ENCODE measurements at regions not wholly inside any gene's neighbourhood (a gene's known extent, or its start where the extent isn't known, plus 50 kb on each side); places are given as distances from the start of the nearest gene placed in this dataset.

DNA sequence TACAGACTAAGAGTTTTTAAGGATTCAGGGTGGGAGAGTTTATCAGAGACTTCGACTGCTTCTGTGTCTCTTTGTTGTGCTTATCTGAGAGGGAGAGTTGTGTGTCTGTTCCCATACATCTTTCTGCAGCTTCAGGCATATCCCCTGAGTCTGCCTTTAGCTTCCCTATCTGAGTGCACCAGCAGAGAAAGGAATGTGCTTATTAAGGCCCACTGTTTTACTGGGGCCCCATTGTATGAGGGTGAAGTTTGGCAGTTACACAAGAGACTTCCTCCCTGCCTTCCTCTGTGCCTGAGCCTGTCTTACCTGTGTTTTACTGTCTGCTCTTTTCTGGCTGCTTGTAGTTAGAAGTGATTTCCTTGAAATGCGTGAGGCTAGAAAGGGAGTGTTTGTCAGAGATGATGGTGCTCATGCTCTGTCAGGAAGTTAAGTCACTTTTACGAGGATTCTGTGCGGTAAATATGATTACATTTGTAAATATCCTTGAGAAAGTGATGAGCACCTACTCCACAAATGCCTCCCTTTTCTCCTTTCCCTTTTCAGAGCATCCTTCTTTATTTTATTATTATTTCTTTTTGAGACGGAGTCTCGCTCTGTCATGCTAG, 1228.9 kb upstream of the MIR17HG start:
- H3K27me3 ChIP-seq (ENCODE audit: low read depth, low read length): no peaks in the 10 kb centered on the region
- no peaks in the 10 kb centered on the region for H3K9me3 ChIP-seq (ENCODE audit: insufficient read depth, low read length)
- peaks cover 4% of the 10 kb centered on the region for H3K4me1 ChIP-seq (ENCODE audit: low read length)
- H3K4me3 ChIP-seq (ENCODE audit: low read length): no peak overlapping the region
- no peak overlapping the region for H2AFZ ChIP-seq (ENCODE audit: low read depth, low read length)
- H3K36me3 ChIP-seq (replicated peaks; ENCODE audit: low read depth, low read length): no peaks in the 10 kb centered on the region
- H3K27ac ChIP-seq (ENCODE audit: low read length): no peak overlapping the region
- no peak overlapping the region for H3K9ac ChIP-seq (ENCODE audit: low read length)
- no peak for TF ChIP-seq EZH2phosphoT487 (IDR thresholded peaks at IDR 0.05; ENCODE audit: low read depth)
- no peak for TF ChIP-seq CTCF (IDR thresholded peaks at IDR 0.05; ENCODE audit: low read depth, low read length)
- H4K20me1 ChIP-seq (ENCODE audit: insufficient read depth, low read length): no peaks in the 10 kb centered on the region
- H3K4me2 ChIP-seq (ENCODE audit: low read length): no peak overlapping the region
- no peaks in the 10 kb centered on the region for H3K79me2 ChIP-seq (ENCODE audit: low read length)

DNA sequence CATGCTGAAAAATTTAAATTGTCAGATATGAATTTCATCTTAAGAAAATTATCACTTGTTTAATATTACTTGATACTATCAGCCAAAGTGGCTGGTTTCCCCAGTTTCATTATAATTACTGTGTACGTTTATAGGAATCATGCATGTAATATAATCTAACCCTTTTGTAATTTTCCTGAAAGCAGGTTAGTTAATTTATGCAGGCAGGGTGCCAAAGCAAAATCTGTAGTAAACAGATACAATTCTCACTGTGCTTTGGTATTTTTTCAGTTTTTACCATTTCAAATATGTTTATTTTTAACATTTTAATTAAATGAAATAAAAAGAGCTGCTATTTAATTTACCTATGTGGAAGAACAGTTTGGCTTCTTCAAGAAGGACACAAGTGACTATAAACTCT, 1227.5 kb upstream of the MIR17HG start:
- Histone ChIP-seq H3K4me1 (ENCODE audit: low read length) (peaks cover 8% of the 10 kb centered on the region), H3K36me3 (replicated peaks; ENCODE audit: low read depth, low read length) (no peaks in the 10 kb centered on the region), H3K4me3 (ENCODE audit: low read length) (no peak overlapping the region), H2AFZ (ENCODE audit: low read depth, low read length) (no peak overlapping the region), H3K4me2 (ENCODE audit: low read length) (no peak overlapping the region), H3K79me2 (ENCODE audit: low read length) (no peaks in the 10 kb centered on the region), H3K27ac (ENCODE audit: low read length) (no peak overlapping the region), H4K20me1 (ENCODE audit: insufficient read depth, low read length) (no peaks in the 10 kb centered on the region), H3K9me3 (ENCODE audit: insufficient read depth, low read length) (no peaks in the 10 kb centered on the region), H3K27me3 (ENCODE audit: low read depth, low read length) (no peaks in the 10 kb centered on the region), H3K9ac (ENCODE audit: low read length) (no peak overlapping the region)
- TF ChIP-seq EZH2phosphoT487 (IDR thresholded peaks at IDR 0.05; ENCODE audit: low read depth): no peak
- TF ChIP-seq CTCF (IDR thresholded peaks at IDR 0.05; ENCODE audit: low read depth, low read length): no peak

DNA sequence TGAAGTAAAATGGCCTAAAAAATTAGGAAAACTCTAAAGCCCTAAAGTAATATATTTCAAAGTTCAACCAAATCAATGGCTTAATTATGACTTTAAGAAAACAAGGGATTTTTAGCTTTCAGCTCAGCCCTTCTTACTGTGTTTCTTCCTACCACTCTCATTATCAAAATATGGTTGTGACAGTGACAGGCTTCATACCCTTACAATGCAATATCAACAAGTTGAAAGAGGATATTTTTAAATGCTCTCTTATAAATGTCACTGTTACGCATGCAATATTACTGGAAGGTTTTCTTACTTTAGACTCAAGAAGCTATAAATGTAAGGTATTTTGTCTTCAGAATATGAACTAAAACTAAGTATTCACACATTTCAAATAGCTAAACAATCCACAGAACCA, 1225.7 kb upstream of the MIR17HG start:
- H3K9ac ChIP-seq (ENCODE audit: low read length): no peak overlapping the region
- no peaks in the 10 kb centered on the region for H3K79me2 ChIP-seq (ENCODE audit: low read length)
- H3K27ac ChIP-seq (ENCODE audit: low read length): no peak overlapping the region
- no peaks in the 10 kb centered on the region for H3K36me3 ChIP-seq (replicated peaks; ENCODE audit: low read depth, low read length)
- H3K9me3 ChIP-seq (ENCODE audit: insufficient read depth, low read length): no peaks in the 10 kb centered on the region
- no peak for TF ChIP-seq CTCF (IDR thresholded peaks at IDR 0.05; ENCODE audit: low read depth, low read length)
- TF ChIP-seq EZH2phosphoT487 (IDR thresholded peaks at IDR 0.05; ENCODE audit: low read depth): no peak
- no peak overlapping the region for H3K4me2 ChIP-seq (ENCODE audit: low read length)
- no peak overlapping the region for H3K4me3 ChIP-seq (ENCODE audit: low read length)
- no peak overlapping the region for H2AFZ ChIP-seq (ENCODE audit: low read depth, low read length)
- H3K27me3 ChIP-seq (ENCODE audit: low read depth, low read length): no peaks in the 10 kb centered on the region
- H4K20me1 ChIP-seq (ENCODE audit: insufficient read depth, low read length): no peaks in the 10 kb centered on the region
- H3K4me1 ChIP-seq (ENCODE audit: low read length): peaks cover 8% of the 10 kb centered on the region

- Histone ChIP-seq H3K4me1 (ENCODE audit: low read length) (peaks cover 8% of the 10 kb centered on the region), H3K9me3 (ENCODE audit: insufficient read depth, low read length) (no peaks in the 10 kb centered on the region), H3K27ac (ENCODE audit: low read length) (no peak overlapping the region), H3K36me3 (replicated peaks; ENCODE audit: low read depth, low read length) (no peaks in the 10 kb centered on the region), H3K4me2 (ENCODE audit: low read length) (no peak overlapping the region), H3K9ac (ENCODE audit: low read length) (no peak overlapping the region), H4K20me1 (ENCODE audit: insufficient read depth, low read length) (no peaks in the 10 kb centered on the region), H3K79me2 (ENCODE audit: low read length) (no peaks in the 10 kb centered on the region), H2AFZ (ENCODE audit: low read depth, low read length) (no peak overlapping the region), H3K27me3 (ENCODE audit: low read depth, low read length) (no peaks in the 10 kb centered on the region), H3K4me3 (ENCODE audit: low read length) (no peak overlapping the region)
- TF ChIP-seq CTCF (IDR thresholded peaks at IDR 0.05; ENCODE audit: low read depth, low read length) (no peak), EZH2phosphoT487 (IDR thresholded peaks at IDR 0.05; ENCODE audit: low read depth) (no peak)
These were observed 1225.0 kb upstream of the MIR17HG start for GRCh38 chr13:90122531-90122930.

Data from OCI-LY3 (cell line).